DND-41 (cell line): ENCODE measurements at regions not wholly inside any gene's neighbourhood (a gene's known extent, or its start where the extent isn't known, plus 50 kb on each side); places are given as distances from the start of the nearest gene placed in this dataset.

Experiments used
- CTCF ChIP-seq: IDR thresholded peaks from 2 replicates; pipeline ENCODE4 v1.5.1; 2012; ENCODE audit warnings: borderline replicate concordance, low read length, moderate library complexity, mild to moderate bottlenecking; ENCODE audit not compliant: poor library complexity, severe bottlenecking; ENCODE audit errors: extremely low read depth
- EZH2 ChIP-seq: IDR thresholded peaks from 3 replicates; pipeline ENCODE4 v1.6.1; 2012; ENCODE audit warnings: borderline replicate concordance, low read depth, mild to moderate bottlenecking, moderate library complexity, low read length, inconsistent platforms; ENCODE audit not compliant: severe bottlenecking

- no peak for TF ChIP-seq CTCF
- no peak for TF ChIP-seq EZH2
Observed at GRCh38 chr9:31574006-31574765, 810.3 kb upstream of the ACO1 start.
